Suprapubic skin (tissue), 4 donors: ENCODE measurements at regions not wholly inside any gene's neighbourhood (a gene's known extent, or its start where the extent isn't known, plus 50 kb on each side); places are given as distances from the start of the nearest gene placed in this dataset.

ENCODE experiments used
- DNase-seq, 2 donors: peaks; one replicate each; pipeline ENCODE4 v3.0.0-alpha.2; 2019; ENCODE audit warnings: low spot score in 2 of 2
- H3K27ac ChIP-seq: fragments of 200-600 bp; sonication (generic); one replicate; pipeline ENCODE4 v1.5.1; 2019
- H3K27me3 ChIP-seq: fragments of 200-600 bp; sonication (generic); one replicate; pipeline ENCODE4 v1.5.1; 2019
- H3K36me3 ChIP-seq: fragments of 200-600 bp; sonication (generic); one replicate; pipeline ENCODE4 v1.5.1; 2019
- H3K4me1 ChIP-seq: fragments of 200-600 bp; sonication (generic); one replicate; pipeline ENCODE4 v1.5.1; 2019
- H3K4me3 ChIP-seq: fragments of 200-600 bp; sonication (generic); one replicate; pipeline ENCODE4 v1.5.1; 2019; ENCODE audit warnings: mild to moderate bottlenecking
- H3K9me3 ChIP-seq: fragments of 200-600 bp; sonication (generic); one replicate; pipeline ENCODE4 v1.5.1; 2019
- CTCF ChIP-seq, 2 donors: fragments of 200-600 bp in 1 of 2; fragments of 450-650 bp in 1 of 2; sonication (generic) in 1 of 2; IDR thresholded peaks; one replicate each; pipeline ENCODE4 v1.5.1; 2016 to 2019; ENCODE audit warnings: antibody characterized with exemption in 2 of 2, mild to moderate bottlenecking in 1 of 2, moderate library complexity in 1 of 2
- EP300 ChIP-seq: sonication (generic); formaldehyde crosslinking; IDR thresholded peaks from one replicate; pipeline ENCODE4 v1.6.1; 2017; ENCODE audit warnings: antibody characterized with exemption
- POLR2A ChIP-seq, 2 donors: fragments of 450-650 bp; IDR thresholded peaks; one replicate each; pipeline ENCODE4 v1.6.1; 2017; ENCODE audit warnings: antibody characterized with exemption in 2 of 2, mild to moderate bottlenecking in 2 of 2, moderate library complexity in 2 of 2
- POLR2AphosphoS5 ChIP-seq, 3 donors: sonication (generic); formaldehyde crosslinking; IDR thresholded peaks; one replicate each; pipeline ENCODE4 v1.6.1; 2017; ENCODE audit warnings: antibody characterized with exemption in 3 of 3
- WGBS: methylation state at CpG from one replicate; pipeline ENCODE4 v1.1.5; 2018; 5-methylcytosine and 5-hydroxymethylcytosine counted together

GRCh38 chr14:41289025-41289424, 317.7 kb upstream of the LRFN5 start:
- 82% methylated on average over 5 of the region's 5 CpGs for WGBS
- Histone ChIP-seq H3K4me3 (no peak overlapping the region), H3K9me3 (peaks cover 5% of the 10 kb centered on the region), H3K27ac (no peak overlapping the region), H3K27me3 (no peaks in the 10 kb centered on the region), H3K36me3 (no peaks in the 10 kb centered on the region), H3K4me1 (no peaks in the 10 kb centered on the region)
- TF ChIP-seq CTCF (IDR thresholded peaks at IDR 0.05) = no peak
- no peak for TF ChIP-seq POLR2AphosphoS5 (IDR thresholded peaks at IDR 0.05)
- TF ChIP-seq EP300 = no peak
- no peak for TF ChIP-seq POLR2A (IDR thresholded peaks at IDR 0.05)
- no peak for DNase-seq

GRCh38 chr14:41285186-41285748, 321.4 kb upstream of the LRFN5 start:
- TF ChIP-seq POLR2AphosphoS5 (IDR thresholded peaks at IDR 0.05) = no peak
- no peak for TF ChIP-seq POLR2A (IDR thresholded peaks at IDR 0.05)
- no peak for TF ChIP-seq CTCF (IDR thresholded peaks at IDR 0.05)
- TF ChIP-seq EP300 = no peak
- WGBS = 18% methylated on average over 4 of the region's 4 CpGs
- DNase-seq = no peak

GRCh38 chr14:41280745-41281144, 325.9 kb upstream of the LRFN5 start:
- Histone ChIP-seq H3K36me3 (no peaks in the 10 kb centered on the region), H3K27me3 (no peaks in the 10 kb centered on the region), H3K27ac (no peak overlapping the region), H3K4me3 (no peak overlapping the region), H3K9me3 (no peaks in the 10 kb centered on the region), H3K4me1 (no peaks in the 10 kb centered on the region)
- TF ChIP-seq POLR2AphosphoS5 (IDR thresholded peaks at IDR 0.05) (no peak), CTCF (IDR thresholded peaks at IDR 0.05) (no peak), EP300 (no peak), POLR2A (IDR thresholded peaks at IDR 0.05) (no peak)
- DNase-seq = no peak
- whole genome bisulfite sequencing = 39% methylated on average over 1 of the region's 1 CpG

More at GRCh38 chr14:41285186-41285748, 321.4 kb upstream of the LRFN5 start:
- Histone ChIP-seq H3K27ac (no peak overlapping the region), H3K9me3 (no peaks in the 10 kb centered on the region), H3K36me3 (no peaks in the 10 kb centered on the region), H3K4me3 (no peak overlapping the region), H3K4me1 (no peaks in the 10 kb centered on the region), H3K27me3 (no peaks in the 10 kb centered on the region)

GRCh38 chr14:41277450-41277849, 329.2 kb upstream of the LRFN5 start:
- no peaks in the 10 kb centered on the region for H3K27me3 ChIP-seq
- H3K9me3 ChIP-seq = no peaks in the 10 kb centered on the region
- no peaks in the 10 kb centered on the region for H3K4me1 ChIP-seq
- H3K36me3 ChIP-seq = no peaks in the 10 kb centered on the region
- no peak for TF ChIP-seq EP300
- TF ChIP-seq CTCF (IDR thresholded peaks at IDR 0.05) = no peak
- no peak for TF ChIP-seq POLR2A (IDR thresholded peaks at IDR 0.05)
- TF ChIP-seq POLR2AphosphoS5 (IDR thresholded peaks at IDR 0.05) = no peak
- WGBS = 69% methylated on average over 2 of the region's 2 CpGs
- DNase-seq = no peak
- no peak overlapping the region for H3K27ac ChIP-seq
- no peak overlapping the region for H3K4me3 ChIP-seq

- Histone ChIP-seq H3K4me3 (no peak overlapping the region), H3K4me1 (no peaks in the 10 kb centered on the region), H3K9me3 (peaks cover 5% of the 10 kb centered on the region), H3K27ac (no peak overlapping the region), H3K36me3 (no peaks in the 10 kb centered on the region), H3K27me3 (no peaks in the 10 kb centered on the region)
- WGBS = 95% methylated on average over 2 of the region's 2 CpGs
- no peak for DNase-seq
- TF ChIP-seq CTCF (IDR thresholded peaks at IDR 0.05) = no peak
These were observed 349.2 kb upstream of the LRFN5 start for GRCh38 chr14:41257476-41257875.
